Keratinocyte (primary cell): ENCODE measurements at regions not wholly inside any gene's neighbourhood (a gene's known extent, or its start where the extent isn't known, plus 50 kb on each side); places are given as distances from the start of the nearest gene placed in this dataset.

Source experiments
- DNase-seq: peaks from one replicate; pipeline ENCODE4 v3.0.0-alpha.2; 2011; ENCODE audit warnings: low read depth, missing footprints, low spot score
- FAIRE-seq: peaks from 2 replicates; lab custom pipeline; 2011; peaks lifted over from hg19 to GRCh38; lab: Jason Lieb, UNC
- H2AFZ ChIP-seq: 2 replicates; pipeline ENCODE4 v1.6.0; 2012; ENCODE audit warnings: low read length, control low read depth, inconsistent platforms; ENCODE audit not compliant: control insufficient read depth
- H3K27ac ChIP-seq: 2 replicates; pipeline ENCODE4 v1.5.1; 2011; ENCODE audit warnings: low read length; ENCODE audit not compliant: control insufficient read depth, insufficient read depth
- H3K27me3 ChIP-seq: 3 replicates; pipeline ENCODE4 v1.6.0; 2011; ENCODE audit warnings: low read length; ENCODE audit not compliant: control insufficient read depth, insufficient read depth; ENCODE audit errors: extremely low read depth
- H3K36me3 ChIP-seq, 2 experiments: 2 replicates in 1 of 2; 3 replicates in 1 of 2; pipeline ENCODE4 v1.5.1; 2011; ENCODE audit warnings: low read length in 2 of 2, mild to moderate bottlenecking in 1 of 2; ENCODE audit not compliant: control insufficient read depth in 2 of 2, insufficient read depth in 2 of 2; ENCODE audit errors: extremely low read depth in 1 of 2
- H3K4me1 ChIP-seq: 3 replicates; pipeline ENCODE4 v1.5.1; 2011; ENCODE audit warnings: low read length; ENCODE audit not compliant: control insufficient read depth, insufficient read depth; ENCODE audit errors: extremely low read depth
- H3K4me2 ChIP-seq: 3 replicates; pipeline ENCODE4 v1.6.0; 2011; ENCODE audit warnings: low read depth, low read length; ENCODE audit not compliant: control insufficient read depth, insufficient read depth; ENCODE audit errors: extremely low read depth
- H3K4me3 ChIP-seq, 3 experiments: fragments of 200-600 bp in 1 of 3; sonication (generic) in 1 of 3; 2 replicates in 2 of 3; 3 replicates in 1 of 3; pipeline ENCODE4 v1.5.1; 2011 to 2016; ENCODE audit warnings: low read length in 3 of 3, mild to moderate bottlenecking in 3 of 3, control low read depth in 2 of 3, inconsistent platforms in 1 of 3, low read depth in 1 of 3, mixed read lengths in 1 of 3, mixed run types in 1 of 3, moderate library complexity in 1 of 3; ENCODE audit not compliant: control insufficient read depth in 2 of 3, insufficient read depth in 2 of 3; ENCODE audit errors: extremely low read depth in 1 of 3
- H3K79me2 ChIP-seq: 2 replicates; pipeline ENCODE4 v1.6.0; 2012; ENCODE audit warnings: low read length; ENCODE audit not compliant: control insufficient read depth, insufficient read depth
- H3K9ac ChIP-seq: 3 replicates; pipeline ENCODE4 v1.6.0; 2011; ENCODE audit warnings: low read length; ENCODE audit not compliant: control insufficient read depth, insufficient read depth; ENCODE audit errors: extremely low read depth
- H3K9me1 ChIP-seq: 3 replicates; pipeline ENCODE4 v1.6.0; 2011; ENCODE audit warnings: low read length; ENCODE audit not compliant: control insufficient read depth, insufficient read depth; ENCODE audit errors: extremely low read depth
- H3K9me3 ChIP-seq: 2 replicates; pipeline ENCODE4 v1.5.1; 2012; ENCODE audit warnings: low read depth, low read length; ENCODE audit not compliant: control insufficient read depth
- H4K20me1 ChIP-seq: 3 replicates; pipeline ENCODE4 v1.6.0; 2011; ENCODE audit warnings: low read length; ENCODE audit not compliant: control insufficient read depth, insufficient read depth; ENCODE audit errors: extremely low read depth
- CTCF ChIP-seq, 3 experiments: IDR thresholded peaks in 1 of 3; conservative IDR thresholded peaks in 1 of 3; optimal IDR thresholded peaks in 1 of 3; 2 replicates in 2 of 3; 3 replicates in 1 of 3; pipeline versions ENCODE3 to v1.5.1; 2011; ENCODE audit warnings: low read length in 3 of 3, mild to moderate bottlenecking in 3 of 3, moderate library complexity in 2 of 3, control low read depth in 1 of 3, inconsistent platforms in 1 of 3; ENCODE audit not compliant: insufficient read depth in 2 of 3; ENCODE audit errors: extremely low read depth in 1 of 3
- EZH2 ChIP-seq: IDR thresholded peaks from one replicate; pipeline ENCODE4 v1.6.1; 2012; ENCODE audit warnings: inconsistent platforms, mild to moderate bottlenecking, low read length, moderate library complexity
- dilution Hi-C: fragments of 300-500 bp; cut with MboI; formaldehyde crosslinking; loops from one replicate; pipeline ENCODE4 v1.7.0; 2020; ENCODE audit warnings: low sequenced_read_pairs; ENCODE audit not compliant: extremely low pct_ligation_motif_present

DNA sequence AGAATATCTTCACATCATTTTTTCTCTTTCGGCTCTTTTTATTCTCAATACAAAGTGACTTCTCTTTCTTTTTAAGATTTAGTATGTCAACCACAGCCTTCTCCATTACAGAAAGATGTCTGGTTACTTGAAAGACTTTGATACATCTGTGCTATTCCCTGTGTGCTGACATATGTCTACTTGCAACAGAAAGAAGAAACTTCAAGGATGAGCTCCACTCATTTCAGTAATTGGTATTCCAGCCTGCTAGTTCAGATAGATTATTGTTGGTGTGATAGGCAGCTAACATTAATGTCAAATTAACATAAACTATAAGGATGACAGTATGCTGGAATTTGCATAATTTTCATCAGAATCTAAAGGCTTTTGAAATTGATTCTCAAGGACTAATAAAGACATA lies 948.7 kb downstream of the PCDH18 start:
- Histone ChIP-seq H3K4me3 (no peak overlapping the region), H3K27ac (no peak overlapping the region), H3K4me2 (no peak overlapping the region), H4K20me1 (no peaks in the 10 kb centered on the region), H3K36me3 (no peaks in the 10 kb centered on the region), H2AFZ (no peak overlapping the region), H3K9ac (no peak overlapping the region), H3K9me1 (no peaks in the 10 kb centered on the region), H3K9me3 (no peaks in the 10 kb centered on the region), H3K4me1 (no peaks in the 10 kb centered on the region), H3K79me2 (no peaks in the 10 kb centered on the region), H3K27me3 (no peaks in the 10 kb centered on the region)
- TF ChIP-seq EZH2 (no peak), CTCF (optimal IDR thresholded peaks at IDR 0.05 in 1 of 3, IDR thresholded peaks at IDR 0.05 in 1 of 3, conservative IDR thresholded peaks at IDR 0.05 in 1 of 3; ENCODE audit: extremely low read depth in 1 of 3, insufficient read depth in 2 of 3, low read length in 3 of 3) (no peak)
- FAIRE-seq: no peak
- no peak for DNase-seq
- dilution Hi-C loops: no loop called here

DNA sequence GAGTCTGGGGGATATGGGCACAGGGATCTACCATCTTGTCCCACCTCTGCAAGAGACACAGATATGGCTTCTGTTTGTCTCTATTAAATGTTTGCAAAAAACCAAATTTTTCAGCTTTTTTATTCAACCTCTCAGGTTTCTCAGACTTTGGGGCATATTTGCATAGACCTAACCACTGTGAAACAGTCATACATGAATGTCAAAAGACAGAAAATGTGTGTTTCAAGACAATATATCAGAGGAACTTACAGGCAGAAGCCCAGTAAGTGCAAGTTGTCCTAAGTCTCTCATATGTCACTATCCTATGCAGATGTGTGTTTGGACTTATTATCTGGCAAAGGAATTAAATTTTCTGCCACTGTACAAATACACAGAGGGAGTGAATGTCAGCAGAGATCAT lies 951.2 kb downstream of the PCDH18 start:
- Histone ChIP-seq H3K27me3 (no peaks in the 10 kb centered on the region), H3K4me1 (no peaks in the 10 kb centered on the region), H3K4me3 (no peak overlapping the region), H3K9me1 (no peaks in the 10 kb centered on the region), H3K4me2 (no peak overlapping the region), H3K27ac (no peak overlapping the region), H3K9me3 (no peaks in the 10 kb centered on the region), H3K9ac (no peak overlapping the region), H4K20me1 (no peaks in the 10 kb centered on the region), H3K79me2 (no peaks in the 10 kb centered on the region), H3K36me3 (no peaks in the 10 kb centered on the region), H2AFZ (no peak overlapping the region)
- DNase-seq (no peak), FAIRE-seq (no peak)
- dilution Hi-C loops: no loop called here
- TF ChIP-seq EZH2: no peak
- no peak for TF ChIP-seq CTCF (optimal IDR thresholded peaks at IDR 0.05 in 1 of 3, IDR thresholded peaks at IDR 0.05 in 1 of 3, conservative IDR thresholded peaks at IDR 0.05 in 1 of 3; ENCODE audit: extremely low read depth in 1 of 3, insufficient read depth in 2 of 3, low read length in 3 of 3)
